ENCODE measurements at regions not wholly inside any gene's neighbourhood (a gene's known extent, or its start where the extent isn't known, plus 50 kb on each side); places are given as distances from the start of the nearest gene placed in this dataset.

- Histone ChIP-seq H3K27me3 (ENCODE audit: control insufficient read depth, insufficient read depth, low read length) (no peaks in the 10 kb centered on the region), H3K36me3 (ENCODE audit: control insufficient read depth in 2 of 3, insufficient read depth in 3 of 3, low read length in 3 of 3) (no peaks in the 10 kb centered on the region), H3K9me3 (ENCODE audit: control insufficient read depth in 2 of 3, insufficient read depth in 1 of 3, low read length in 3 of 3) (no peaks in the 10 kb centered on the region), H3K27ac (ENCODE audit: low read depth in 2 of 2, low read length in 2 of 2) (no peak overlapping the region), H3K4me3 (ENCODE audit: low read length in 3 of 3) (no peak overlapping the region), H3K9ac (ENCODE audit: low read length in 3 of 3) (no peak overlapping the region), H3K4me1 (ENCODE audit: control insufficient read depth in 2 of 3, insufficient read depth in 2 of 3, low read depth in 1 of 3, low read length in 3 of 3) (no peaks in the 10 kb centered on the region)
- intact Hi-C loops (cut with DNase I): no loop called here
- no peak for TF ChIP-seq CTCF (IDR thresholded peaks at IDR 0.05; ENCODE audit: borderline replicate concordance, extremely low read depth, insufficient read depth)
- FAIRE-seq (no peak), DNase-seq (no peak)
Measured at GRCh38 chr5:40385544-40385943, 294.2 kb upstream of the PTGER4 start.

- TF ChIP-seq CTCF (IDR thresholded peaks at IDR 0.05; ENCODE audit: borderline replicate concordance, extremely low read depth, insufficient read depth): no peak
- Histone ChIP-seq H3K4me3 (ENCODE audit: low read length in 3 of 3) (no peak overlapping the region), H3K27me3 (ENCODE audit: control insufficient read depth, insufficient read depth, low read length) (no peaks in the 10 kb centered on the region), H3K27ac (ENCODE audit: low read depth in 2 of 2, low read length in 2 of 2) (no peak overlapping the region), H3K36me3 (ENCODE audit: control insufficient read depth in 2 of 3, insufficient read depth in 3 of 3, low read length in 3 of 3) (no peaks in the 10 kb centered on the region), H3K9ac (ENCODE audit: low read length in 3 of 3) (no peak overlapping the region), H3K9me3 (ENCODE audit: control insufficient read depth in 2 of 3, insufficient read depth in 1 of 3, low read length in 3 of 3) (no peaks in the 10 kb centered on the region), H3K4me1 (ENCODE audit: control insufficient read depth in 2 of 3, insufficient read depth in 2 of 3, low read depth in 1 of 3, low read length in 3 of 3) (no peaks in the 10 kb centered on the region)
- intact Hi-C loops (cut with DNase I): no loop called here
- FAIRE-seq (no peak), DNase-seq (no peak)
Measured at GRCh38 chr5:40384782-40385390, 294.8 kb upstream of the PTGER4 start.

GRCh38 chr5:40383749-40384651 lies 295.7 kb upstream of the PTGER4 start:
- FAIRE-seq (no peak), DNase-seq (peak in 3 of 5 donors; percentile 11 to 39 (median 38))
- intact Hi-C loops (cut with DNase I): no loop called here
- no peaks in the 10 kb centered on the region for H3K4me1 ChIP-seq (ENCODE audit: control insufficient read depth in 2 of 3, insufficient read depth in 2 of 3, low read depth in 1 of 3, low read length in 3 of 3)
- no peaks in the 10 kb centered on the region for H3K27me3 ChIP-seq (ENCODE audit: control insufficient read depth, insufficient read depth, low read length)
- H3K4me3 ChIP-seq (ENCODE audit: low read length in 3 of 3): no peak overlapping the region
- no peak overlapping the region for H3K27ac ChIP-seq (ENCODE audit: low read depth in 2 of 2, low read length in 2 of 2)
- no peak overlapping the region for H3K9ac ChIP-seq (ENCODE audit: low read length in 3 of 3)
- no peaks in the 10 kb centered on the region for H3K36me3 ChIP-seq (ENCODE audit: control insufficient read depth in 2 of 3, insufficient read depth in 3 of 3, low read length in 3 of 3)
- TF ChIP-seq CTCF (IDR thresholded peaks at IDR 0.05; ENCODE audit: borderline replicate concordance, extremely low read depth, insufficient read depth): no peak
- H3K9me3 ChIP-seq (ENCODE audit: control insufficient read depth in 2 of 3, insufficient read depth in 1 of 3, low read length in 3 of 3): no peaks in the 10 kb centered on the region
